GM21528 (cell line): ENCODE measurements at regions not wholly inside any gene's neighbourhood (a gene's known extent, or its start where the extent isn't known, plus 50 kb on each side); places are given as distances from the start of the nearest gene placed in this dataset.
"Not testable (repeated sequence)": the region's sequence is repeated elsewhere in the genome, so short reads cannot be mapped to it uniquely, and the experiment has no call there.

Experiments
- ATAC-seq: cut with Tn5 transposase; IDR thresholded peaks from one replicate; pipeline ENCODE4 v1.9.1; 2021; ENCODE audit warnings: mild to moderate bottlenecking, moderate library complexity; ENCODE audit not compliant: unreplicated experiment, low FRiP score

- not testable (repeated sequence) for ATAC-seq
Observed at GRCh38 chr9:42370172-42370571, 186.7 kb downstream of the SPATA31A6 start.

DNA sequence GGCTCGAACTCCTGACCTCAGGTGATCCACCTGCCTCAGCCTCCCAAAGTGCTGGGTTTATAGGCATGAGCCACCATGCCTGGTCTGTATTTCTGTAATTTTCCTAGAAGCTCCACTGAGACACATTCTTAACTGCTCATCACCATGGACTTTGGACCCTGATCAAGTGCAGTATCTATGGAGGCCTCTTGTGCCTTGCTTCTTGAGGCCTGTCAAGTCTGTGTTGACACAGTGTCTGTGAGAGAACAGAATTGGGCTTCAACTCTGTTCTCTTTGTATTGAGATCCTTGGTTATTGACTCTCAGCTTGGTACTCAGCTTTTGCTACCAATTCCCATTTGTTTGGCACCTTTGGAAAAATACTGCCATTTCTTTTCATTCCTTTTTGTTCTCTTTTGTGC lies 188.0 kb downstream of the SPATA31A6 start:
- not testable (repeated sequence) for ATAC-seq

DNA sequence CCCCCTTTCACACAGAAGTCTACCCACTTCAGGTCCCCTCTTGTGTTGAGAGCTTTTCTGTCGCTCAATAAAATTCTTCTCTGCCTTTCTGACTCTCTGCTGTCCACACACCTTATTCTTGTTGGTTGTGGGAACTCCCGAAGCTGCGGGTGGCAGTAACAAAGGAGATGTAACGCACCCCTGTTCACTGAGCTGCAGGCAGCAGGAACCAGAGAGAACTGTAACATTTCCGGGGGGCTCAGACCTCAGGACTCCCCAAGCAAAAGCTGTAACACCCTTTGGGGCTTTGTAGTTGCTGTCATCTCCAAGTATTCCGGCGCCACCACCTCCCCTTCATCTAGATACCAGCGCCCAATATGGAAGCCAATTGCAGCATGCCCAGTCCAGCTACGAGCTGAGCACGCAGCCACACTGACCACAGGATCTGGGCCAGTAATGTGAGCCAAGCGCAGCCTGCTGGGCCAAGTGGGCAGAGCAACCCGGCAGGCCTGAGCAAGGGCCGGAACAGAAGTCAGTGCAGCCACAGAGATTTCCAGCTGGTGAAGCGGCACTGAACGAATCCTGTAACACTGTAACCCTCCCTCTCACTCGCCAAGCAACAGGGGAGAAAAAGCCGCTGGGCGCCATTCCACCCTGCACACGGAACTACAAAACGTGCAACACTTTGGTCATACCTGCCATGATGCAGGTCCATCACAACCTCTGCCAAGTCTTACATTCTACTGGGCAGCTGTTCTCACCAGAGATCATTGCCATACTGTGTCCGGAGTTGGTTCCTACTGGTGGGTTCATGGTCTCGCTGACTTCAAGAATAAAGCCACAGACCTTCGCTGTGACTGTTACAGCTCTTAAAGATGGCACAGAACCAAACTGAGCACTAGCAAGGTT lies 194.3 kb downstream of the SPATA31A6 start:
- not testable (repeated sequence) for ATAC-seq

GRCh38 chr9:42378418-42378815 lies 195.0 kb downstream of the SPATA31A6 start:
- no peak for ATAC-seq

GRCh38 chr9:42379602-42380001 lies 196.1 kb downstream of the SPATA31A6 start:
- ATAC-seq = not testable (repeated sequence)

DNA sequence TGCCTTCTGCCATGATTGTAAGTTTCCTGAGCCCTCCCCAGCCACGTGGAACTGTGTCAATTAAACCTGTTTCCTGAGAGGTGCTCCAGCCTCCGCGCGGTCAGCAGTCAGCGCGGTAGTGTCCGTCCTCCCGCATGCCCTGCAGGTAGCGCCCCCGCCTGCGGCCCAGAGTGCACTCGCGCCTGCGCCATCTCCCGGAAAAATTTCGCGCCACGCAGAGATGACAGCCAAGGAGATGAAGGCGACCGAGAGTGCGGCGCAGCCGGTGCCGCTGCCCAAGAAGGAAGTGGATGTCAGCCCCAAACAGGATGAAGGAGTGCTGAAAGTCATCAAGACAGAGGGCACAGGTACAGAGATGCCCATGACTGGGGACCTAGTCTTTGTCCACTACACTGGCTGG lies 201.1 kb downstream of the SPATA31A6 start:
- not testable (repeated sequence) for ATAC-seq

DNA sequence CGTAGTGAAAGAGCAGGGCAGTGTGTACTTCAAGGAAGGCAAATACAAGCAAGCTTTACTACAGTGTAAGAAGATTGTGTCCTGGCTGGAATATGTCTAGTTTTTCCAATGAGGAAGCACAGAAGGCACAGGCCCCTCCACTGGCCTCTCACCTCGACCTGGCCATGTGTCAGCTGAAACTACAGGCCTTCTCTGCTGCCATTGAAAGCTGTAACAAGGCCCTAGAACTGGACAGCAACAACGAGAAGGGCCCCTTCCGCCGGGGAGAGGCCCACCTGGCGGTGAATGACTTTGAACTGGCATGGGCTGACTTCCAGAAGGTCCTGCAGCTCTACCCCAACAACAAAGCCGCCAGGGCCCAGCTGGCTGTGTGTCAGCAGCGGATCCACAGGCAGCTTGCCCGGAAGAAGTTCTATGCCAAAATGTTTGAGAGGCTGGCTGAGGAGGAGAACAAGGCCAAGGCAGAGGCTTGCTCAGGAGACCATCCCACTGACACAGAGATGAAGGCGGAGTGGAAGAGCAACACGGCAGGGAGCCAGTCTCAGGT lies 202.2 kb downstream of the SPATA31A6 start:
- not testable (repeated sequence) for ATAC-seq

DNA sequence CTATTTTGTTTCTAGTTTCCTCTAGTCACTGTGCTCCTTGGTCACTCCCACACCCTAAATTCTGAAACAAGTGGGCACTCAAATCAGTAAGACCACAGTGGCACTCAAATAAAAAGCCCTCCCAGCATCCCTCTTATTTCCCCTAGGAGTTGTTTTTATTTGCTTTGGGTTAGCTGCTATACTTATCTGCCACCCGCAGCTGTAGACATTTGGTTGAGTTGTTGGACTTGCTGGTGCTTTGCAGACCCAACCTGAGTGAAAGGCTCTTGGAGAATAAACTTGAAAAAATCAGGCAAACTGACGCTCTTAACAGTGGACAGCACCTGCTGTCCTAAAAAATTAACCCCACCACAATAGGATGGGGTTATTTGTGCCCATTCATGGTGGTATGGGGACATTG lies 203.0 kb downstream of the SPATA31A6 start:
- no peak for ATAC-seq

DNA sequence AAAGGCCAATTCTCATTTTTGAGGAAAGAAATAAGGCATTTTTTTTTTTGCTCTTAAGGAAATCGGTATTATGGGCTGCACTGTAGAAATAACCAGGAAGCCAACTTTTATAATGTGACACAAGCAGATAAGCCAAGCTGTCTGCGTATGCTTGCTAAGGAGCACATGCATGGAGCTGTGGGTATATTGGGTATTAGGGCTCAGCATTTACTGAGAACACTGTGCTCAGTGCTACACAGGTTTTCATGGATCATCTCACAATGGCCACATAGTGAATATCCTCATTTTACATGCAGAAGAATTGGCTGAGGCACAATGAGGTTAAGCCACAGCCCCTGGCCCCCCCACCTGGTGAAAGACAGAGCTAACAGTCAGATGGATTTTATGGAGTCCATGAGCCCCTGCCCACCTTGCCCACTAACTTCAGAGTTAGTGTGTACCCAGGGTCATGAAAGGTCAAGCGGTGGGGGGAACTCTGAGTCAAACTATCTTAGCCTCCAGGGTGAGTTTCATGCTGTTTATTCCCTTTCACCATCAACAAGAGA lies 204.8 kb downstream of the SPATA31A6 start:
- no peak for ATAC-seq

GRCh38 chr9:42388846-42389245 lies 205.4 kb downstream of the SPATA31A6 start:
- ATAC-seq = no peak

DNA sequence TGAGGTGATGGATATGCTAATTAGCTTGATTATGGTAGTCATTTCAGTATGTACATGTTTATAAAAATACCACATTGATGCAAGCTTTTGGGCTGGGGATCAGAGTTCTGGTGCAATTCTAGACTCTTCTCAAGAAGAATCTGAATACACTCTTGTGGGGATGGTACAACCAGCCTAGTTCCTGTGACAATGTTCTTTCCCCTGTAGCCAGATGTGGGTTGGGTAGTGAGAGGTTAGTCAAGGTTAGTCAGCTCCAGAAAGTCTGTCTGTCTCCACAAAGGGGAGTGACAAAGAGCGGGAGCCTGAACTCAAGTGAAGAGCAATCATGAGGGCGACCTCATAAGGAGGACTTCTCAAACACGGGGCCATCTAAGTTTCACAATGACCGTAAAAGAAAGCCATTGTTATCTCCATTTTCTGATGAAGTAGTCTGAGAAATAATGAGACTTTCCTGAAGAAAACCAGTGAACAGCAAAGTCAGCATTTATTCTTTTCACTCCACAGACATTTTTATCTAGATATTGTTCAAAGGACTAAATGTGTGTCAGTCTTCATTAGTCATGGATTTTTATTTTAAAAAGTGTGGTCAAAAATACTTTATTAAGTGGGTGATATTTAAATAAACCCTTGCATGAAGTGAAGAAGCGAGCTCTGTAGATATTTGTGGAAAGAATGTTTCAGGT lies 209.5 kb downstream of the SPATA31A6 start:
- not testable (repeated sequence) for ATAC-seq

DNA sequence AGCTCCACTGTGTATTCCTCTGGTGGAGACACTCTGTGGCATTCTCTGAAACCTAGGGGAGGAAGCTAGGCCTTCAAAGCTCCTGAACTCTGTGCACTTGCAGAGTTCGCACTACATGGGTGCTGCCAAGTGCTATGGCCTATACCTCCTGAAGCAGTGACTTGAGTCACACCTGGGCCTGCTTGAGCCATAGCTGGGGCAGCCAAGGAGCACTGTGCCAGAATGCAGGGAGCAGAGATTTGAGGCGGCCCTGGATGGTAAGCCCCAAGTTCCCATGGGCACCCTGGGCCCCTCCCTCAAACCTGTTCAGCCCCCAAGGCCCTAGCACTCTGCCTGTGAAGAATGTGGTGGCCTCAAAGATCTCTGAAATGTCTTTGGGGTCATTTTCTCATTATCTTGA lies 212.9 kb downstream of the SPATA31A6 start:
- ATAC-seq = no peak

DNA sequence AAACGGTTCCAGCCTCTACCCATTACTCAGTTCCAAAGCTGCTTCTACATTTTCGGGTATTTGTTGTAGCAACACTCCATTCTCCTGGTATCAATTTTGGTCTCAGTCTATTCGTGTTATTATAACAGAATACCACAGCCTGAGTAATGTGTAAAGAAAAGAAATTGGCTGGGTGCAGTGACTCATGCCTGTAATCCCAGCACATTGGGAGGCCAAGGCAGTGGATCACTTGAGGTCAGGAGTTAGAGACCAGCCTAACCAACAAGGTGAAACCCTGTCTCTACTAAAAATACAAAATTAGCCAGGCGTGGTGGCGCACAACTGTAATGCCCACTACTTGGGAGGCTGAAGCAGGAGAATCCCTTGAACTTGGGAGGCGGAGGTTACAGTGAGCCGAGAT lies 213.9 kb downstream of the SPATA31A6 start:
- ATAC-seq = not testable (repeated sequence)

- not testable (repeated sequence) for ATAC-seq
Observed at GRCh38 chr9:42402919-42403318, 219.5 kb downstream of the SPATA31A6 start.

- not testable (repeated sequence) for ATAC-seq
Observed at GRCh38 chr9:42409581-42409980, 226.1 kb downstream of the SPATA31A6 start.

GRCh38 chr9:42412354-42412753 lies 228.9 kb downstream of the SPATA31A6 start:
- ATAC-seq = not testable (repeated sequence)

GRCh38 chr9:42414865-42415264 lies 231.4 kb downstream of the SPATA31A6 start:
- not testable (repeated sequence) for ATAC-seq

DNA sequence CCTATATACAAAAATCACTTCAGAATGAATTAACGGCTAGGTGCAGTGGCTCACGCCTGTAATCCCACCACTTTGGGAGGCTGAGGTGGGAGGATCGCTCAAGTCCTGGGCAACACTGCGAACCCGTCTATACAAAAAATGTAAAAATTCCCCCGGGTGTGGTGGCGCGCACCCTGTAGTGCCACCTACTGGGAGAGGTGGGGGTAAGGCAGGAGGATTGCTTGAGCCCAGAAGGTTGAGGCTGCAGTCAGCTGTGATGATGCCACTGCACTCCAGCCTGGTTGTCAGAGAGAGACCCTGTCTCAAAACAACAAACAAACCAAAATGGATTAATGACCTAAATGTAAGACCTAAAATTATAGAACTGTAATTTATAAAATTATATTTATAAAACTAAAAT lies 236.2 kb downstream of the SPATA31A6 start:
- ATAC-seq = not testable (repeated sequence)

- peak; percentile 73 for ATAC-seq
Observed at GRCh38 chr9:42420324-42420723, 236.9 kb downstream of the SPATA31A6 start.

GRCh38 chr9:42421630-42422029 lies 238.2 kb downstream of the SPATA31A6 start:
- ATAC-seq = not testable (repeated sequence)
